Cardiac fibroblast (primary cell): ENCODE measurements at regions not wholly inside any gene's neighbourhood (a gene's known extent, or its start where the extent isn't known, plus 50 kb on each side); places are given as distances from the start of the nearest gene placed in this dataset.

Experiments
- DNase-seq, 2 donors: peaks; one replicate each; pipeline versions ENCODE4 v3.0.0 to v3.0.0-alpha.2; 2010; ENCODE audit warnings: low read depth in 2 of 2
- H3K4me3 ChIP-seq, 2 donors: replicated peaks in 1 of 2; 1 replicate in 1 of 2; 2 replicates in 1 of 2; pipeline ENCODE4 v1.5.1; 2011; ENCODE audit warnings: low read depth in 2 of 2, low read length in 2 of 2, mild to moderate bottlenecking in 2 of 2, moderate library complexity in 1 of 2
- CTCF ChIP-seq: IDR thresholded peaks from one replicate; pipeline ENCODE4 v1.5.1; 2011; ENCODE audit warnings: low read depth, mild to moderate bottlenecking, low read length, inconsistent platforms

GRCh38 chr5:133867341-133867740 lies 101.1 kb downstream of the C5orf15 start:
- DNase-seq, result no peak
- no peak for TF ChIP-seq CTCF
- H3K4me3 ChIP-seq, result no peak overlapping the region

- TF ChIP-seq CTCF, result no peak
- no peak for DNase-seq
- no peak overlapping the region for H3K4me3 ChIP-seq
Observed at GRCh38 chr5:133866903-133867245, 101.6 kb downstream of the C5orf15 start.

GRCh38 chr5:133866160-133866902 lies 102.1 kb downstream of the C5orf15 start:
- H3K4me3 ChIP-seq, result no peak overlapping the region
- DNase-seq, result no peak
- no peak for TF ChIP-seq CTCF

GRCh38 chr5:133865113-133865512 lies 103.3 kb downstream of the C5orf15 start:
- no peak for TF ChIP-seq CTCF
- no peak for DNase-seq
- no peak overlapping the region for H3K4me3 ChIP-seq

GRCh38 chr5:133864711-133865110 lies 103.7 kb downstream of the C5orf15 start:
- DNase-seq, result no peak

GRCh38 chr5:133863857-133864585 lies 104.4 kb downstream of the C5orf15 start:
- no peak for TF ChIP-seq CTCF
- DNase-seq, result no peak
- H3K4me3 ChIP-seq, result no peak overlapping the region

More at GRCh38 chr5:133864711-133865110, 103.7 kb downstream of the C5orf15 start:
- H3K4me3 ChIP-seq, result no peak overlapping the region
- TF ChIP-seq CTCF, result no peak
